Stimulated activated CD4-positive, alpha-beta T cell treated with anti-CD3 and anti-CD28 coated beads, TNF-alpha, amount 100 ng/mL, for 1 hour (primary cell): ENCODE measurements at regions not wholly inside any gene's neighbourhood (a gene's known extent, or its start where the extent isn't known, plus 50 kb on each side); places are given as distances from the start of the nearest gene placed in this dataset.
"Not testable (repeated sequence)": the region's sequence is repeated elsewhere in the genome, so short reads cannot be mapped to it uniquely, and the experiment has no call there.

ENCODE experiments used
- DNase-seq, 3 donors: peaks; one replicate each; pipeline ENCODE4 v3.0.0-alpha.2; 2020; ENCODE audit warnings: low read depth in 3 of 3, low spot score in 1 of 3

- DNase-seq = no peak
Measured at GRCh38 chr16:13797718-13798117, 122.2 kb upstream of the ERCC4 start.

GRCh38 chr16:13798211-13798610 lies 121.7 kb upstream of the ERCC4 start:
- no peak for DNase-seq

DNA sequence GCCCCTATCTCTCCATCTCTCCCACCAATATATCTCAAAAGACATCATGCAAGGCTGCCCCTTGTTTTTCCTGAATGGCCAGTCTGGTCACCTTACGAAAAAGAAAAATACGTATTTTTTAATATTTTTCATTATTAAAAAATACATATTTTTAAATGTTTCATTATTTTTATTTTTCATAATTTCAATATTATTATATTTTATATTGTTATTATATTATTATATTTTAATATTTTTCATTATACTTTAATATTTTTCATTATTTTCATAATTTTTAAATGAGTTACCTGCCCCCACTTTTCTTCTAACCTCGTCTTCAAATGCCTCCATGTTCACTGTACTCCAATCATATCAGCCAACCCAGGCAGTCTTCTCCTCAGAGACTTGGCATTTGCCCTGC lies 116.0 kb upstream of the ERCC4 start:
- DNase-seq = no peak

DNA sequence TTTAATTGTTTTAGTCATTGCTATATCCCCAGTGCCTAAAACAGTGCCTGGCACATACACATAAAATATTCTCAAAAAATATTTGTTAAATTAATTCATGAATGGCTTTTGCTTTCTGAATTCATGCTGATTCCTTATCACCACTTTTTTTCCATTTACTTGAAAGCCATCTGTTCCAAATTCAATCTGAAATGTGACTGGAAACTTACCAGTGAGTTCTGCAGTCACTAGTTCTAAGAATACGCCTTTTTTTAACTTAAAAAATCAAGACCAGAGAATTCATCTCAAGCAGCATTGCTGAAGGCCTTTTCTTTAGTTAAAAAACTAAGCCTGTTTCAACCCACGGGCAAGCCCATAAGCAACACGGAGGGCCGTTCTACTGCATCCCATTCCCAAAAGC lies 114.0 kb upstream of the ERCC4 start:
- no peak for DNase-seq

DNA sequence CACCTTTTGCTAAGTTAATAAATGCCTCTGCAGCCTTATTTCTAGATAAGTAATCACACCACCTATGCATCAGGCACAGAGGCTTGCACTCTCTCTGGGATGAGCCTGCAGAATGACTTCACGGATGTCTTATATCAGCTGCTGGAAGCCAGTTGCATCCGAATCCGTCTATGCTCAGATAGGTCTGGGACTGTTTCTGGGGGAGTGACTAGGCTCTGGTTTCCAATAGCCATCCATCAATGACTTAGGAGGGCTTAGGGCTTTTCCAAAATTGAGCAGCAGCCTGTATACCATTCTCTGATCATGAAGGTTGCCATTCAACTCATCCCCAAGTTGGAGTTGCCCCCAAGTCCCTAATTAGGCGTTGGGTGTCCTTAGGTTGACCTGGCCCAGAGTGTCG lies 113.3 kb upstream of the ERCC4 start:
- DNase-seq = no peak

- DNase-seq = no peak
Measured at GRCh38 chr16:13808102-13808501, 111.9 kb upstream of the ERCC4 start.

- DNase-seq = no peak
Measured at GRCh38 chr16:13809765-13810164, 110.2 kb upstream of the ERCC4 start.

DNA sequence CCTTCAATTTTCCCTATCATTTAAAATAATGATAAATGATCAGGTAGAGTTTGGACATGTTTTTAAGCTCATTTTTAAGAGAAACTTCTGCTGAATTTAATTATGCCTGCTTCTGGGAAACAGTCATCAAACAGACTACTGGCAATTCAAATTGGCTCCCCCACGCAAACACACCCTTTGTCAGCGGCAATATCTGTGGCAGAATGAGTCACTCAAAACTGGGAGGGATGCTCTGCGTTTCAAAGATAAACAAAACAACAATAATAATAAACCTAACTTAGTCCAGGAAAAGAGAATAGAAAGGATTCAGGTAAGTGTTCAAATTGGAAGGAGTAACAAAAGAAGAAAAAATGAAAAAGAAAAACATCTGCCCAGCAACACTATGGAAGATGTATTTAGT lies 108.1 kb upstream of the ERCC4 start:
- no peak for DNase-seq

- no peak for DNase-seq
Measured at GRCh38 chr16:13816701-13817100, 103.3 kb upstream of the ERCC4 start.

DNA sequence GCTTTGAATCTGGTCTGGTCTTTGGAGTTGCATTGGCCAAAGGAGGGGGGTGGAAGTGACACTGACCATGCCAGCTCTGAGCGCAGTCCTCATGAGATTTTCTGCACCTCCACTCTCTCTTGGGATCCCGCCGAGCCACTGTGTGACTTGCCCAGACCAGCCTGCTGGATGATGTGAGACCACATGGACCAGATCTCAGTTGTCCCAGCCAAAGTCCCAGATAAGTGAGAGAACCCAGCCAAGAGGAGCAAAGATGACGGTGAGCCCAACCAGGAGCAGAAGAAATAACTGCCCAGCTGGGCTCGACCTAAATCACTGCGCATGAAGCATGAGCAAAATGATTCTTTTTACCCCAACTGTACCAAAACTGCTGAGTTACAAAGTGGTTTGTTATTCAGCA lies 96.5 kb upstream of the ERCC4 start:
- no peak for DNase-seq

DNA sequence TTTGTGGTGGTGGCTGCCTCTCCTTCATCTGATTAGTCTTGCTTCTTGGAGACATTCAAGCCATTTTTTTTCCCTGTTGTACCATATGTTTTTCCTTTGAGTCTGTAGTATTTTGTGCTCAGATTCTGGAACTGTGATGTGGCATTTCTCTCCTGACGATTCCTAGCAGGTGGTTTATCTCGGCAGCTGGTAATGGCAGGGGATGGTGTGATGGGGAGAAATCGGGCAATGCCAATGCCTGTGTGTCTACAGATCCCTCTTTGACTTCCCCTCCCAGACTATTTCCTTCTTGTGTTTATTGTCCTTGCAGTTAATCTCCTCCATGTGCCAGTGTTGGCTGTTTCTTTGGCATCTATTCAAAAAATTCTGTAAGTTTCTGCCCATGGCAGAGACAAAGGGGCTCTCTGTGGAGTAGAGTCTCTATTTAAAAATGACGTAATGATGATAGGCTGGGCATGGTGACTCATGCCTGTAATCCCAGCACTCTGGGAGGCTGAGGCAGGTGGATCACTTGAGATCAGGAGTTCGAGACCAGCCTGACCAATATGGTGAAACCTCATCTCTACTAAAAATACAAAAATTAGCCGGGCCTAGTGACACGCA lies 90.2 kb upstream of the ERCC4 start:
- no peak for DNase-seq

DNA sequence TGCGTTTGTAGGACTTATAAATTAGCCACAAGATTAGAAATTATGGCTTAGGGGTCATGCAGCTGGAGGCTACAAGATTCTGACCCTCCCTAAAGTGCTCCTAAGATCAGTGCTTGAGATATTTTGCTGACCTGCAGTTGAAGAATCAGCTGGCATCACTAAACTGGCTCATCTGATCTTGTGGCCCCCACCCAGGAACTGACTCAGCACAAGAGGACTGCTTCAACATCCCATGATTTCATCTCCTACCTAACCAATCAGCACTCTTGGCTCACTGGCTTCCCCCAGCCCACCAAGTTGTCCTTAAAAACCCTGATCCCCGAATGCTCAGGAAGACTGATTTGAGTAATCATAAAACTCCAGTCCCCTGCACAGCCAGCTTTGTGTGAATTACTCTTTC lies 86.4 kb upstream of the ERCC4 start:
- no peak for DNase-seq

GRCh38 chr16:13835387-13835786 lies 84.6 kb upstream of the ERCC4 start:
- no peak for DNase-seq

GRCh38 chr16:13835935-13836730 lies 83.8 kb upstream of the ERCC4 start:
- DNase-seq = no peak

DNA sequence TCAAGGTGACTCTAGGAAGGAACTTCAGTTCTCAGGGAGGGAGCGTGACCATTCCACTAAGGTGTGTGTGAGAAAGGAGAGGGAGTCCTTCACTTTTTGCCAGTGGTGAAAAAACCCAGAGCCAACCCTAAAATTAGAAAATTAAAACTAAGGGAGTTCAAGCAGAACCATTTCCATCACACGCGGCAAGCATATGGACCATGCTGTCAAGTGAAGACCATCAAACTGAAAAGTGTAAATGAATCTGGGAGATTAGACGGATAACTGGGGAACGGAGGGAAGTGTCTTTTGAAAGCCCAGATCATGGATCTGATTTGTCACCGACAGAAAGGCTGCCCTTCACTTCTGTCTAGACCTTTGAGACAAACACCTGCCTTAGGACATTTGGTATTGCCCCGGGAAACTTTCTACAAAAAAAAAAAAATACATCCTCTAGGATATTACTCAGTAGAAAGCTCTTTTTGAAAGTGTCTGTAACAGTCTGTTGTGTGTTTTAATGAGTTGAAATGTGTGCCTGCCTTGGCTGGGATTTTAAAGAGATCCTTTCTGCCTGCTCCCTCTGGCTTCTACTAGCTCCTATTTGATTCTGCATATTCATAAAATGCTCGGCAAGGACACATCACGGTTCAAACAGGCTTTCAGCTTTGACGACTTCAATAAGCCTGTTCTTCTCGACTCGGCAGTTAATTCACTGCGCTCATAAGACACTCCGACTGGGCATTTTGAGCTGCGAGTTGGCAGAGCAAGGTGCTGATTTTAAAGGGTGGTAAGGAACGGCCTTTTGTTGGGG lies 81.4 kb upstream of the ERCC4 start:
- DNase-seq = no peak

GRCh38 chr16:13839577-13839976 lies 80.4 kb upstream of the ERCC4 start:
- DNase-seq = no peak

GRCh38 chr16:13845232-13845631 lies 74.7 kb upstream of the ERCC4 start:
- no peak for DNase-seq

GRCh38 chr16:13848795-13849194 lies 71.2 kb upstream of the ERCC4 start:
- DNase-seq = no peak

DNA sequence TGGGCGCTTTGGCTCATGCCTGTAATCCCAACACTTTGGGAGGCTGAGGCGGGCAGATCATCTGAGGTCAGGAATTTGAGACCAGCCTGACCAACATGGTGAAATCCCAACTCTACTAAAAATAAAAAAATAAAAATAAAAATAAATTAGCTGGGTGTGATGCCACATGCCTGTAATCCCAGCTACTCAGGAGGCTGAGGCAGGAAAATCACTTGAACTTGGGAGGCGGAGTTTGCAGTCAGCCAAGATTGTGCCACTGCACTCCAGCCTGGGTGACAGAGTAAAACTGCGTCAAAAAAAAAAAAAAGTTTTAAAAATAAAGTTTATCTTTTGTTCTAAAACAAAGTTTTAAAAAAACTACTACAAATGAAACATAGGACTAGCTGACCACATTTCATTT lies 69.8 kb upstream of the ERCC4 start:
- not testable (repeated sequence) for DNase-seq

GRCh38 chr16:13852827-13853226 lies 67.1 kb upstream of the ERCC4 start:
- no peak for DNase-seq

DNA sequence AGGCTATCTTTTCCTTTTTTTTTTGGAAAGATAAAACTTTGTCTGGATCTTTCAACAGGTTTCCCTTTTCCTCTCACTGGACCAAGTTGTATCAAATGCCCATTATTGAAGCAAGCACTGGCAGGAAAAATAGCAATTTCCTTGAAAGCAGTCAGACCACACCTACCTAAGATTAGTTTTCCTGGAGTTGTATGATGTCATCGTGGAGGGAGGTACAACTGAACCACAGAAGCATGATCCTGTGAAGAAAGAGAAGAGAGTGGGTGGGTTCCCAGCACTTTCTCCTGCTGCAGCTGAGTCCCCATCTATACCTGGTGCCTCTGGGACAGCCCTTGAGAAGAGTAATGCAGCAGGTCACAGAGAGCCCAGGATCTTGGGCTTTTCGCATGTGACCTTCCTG lies 63.6 kb upstream of the ERCC4 start:
- DNase-seq = no peak

- DNase-seq = no peak
Measured at GRCh38 chr16:13856811-13857511, 63.0 kb upstream of the ERCC4 start.
